ENCODE measurements at regions not wholly inside any gene's neighbourhood (a gene's known extent, or its start where the extent isn't known, plus 50 kb on each side); places are given as distances from the start of the nearest gene placed in this dataset. TPM values are rescaled to one million over a fixed set of nuclear protein-coding genes. Genes with fewer than 3 reads are reported as not detected.
A peak's percentile ranks its signal among the peaks of the same experiment; 100 is the strongest.

- peak overlapping the region; percentile 12 for H4K8ac ChIP-seq (ENCODE audit: low read length)
- no peak overlapping the region for H3K23ac ChIP-seq (ENCODE audit: low read length in 2 of 2)
- no peaks in the 10 kb centered on the region for H3K27me3 ChIP-seq (ENCODE audit: control insufficient read depth in 1 of 2, insufficient read depth in 1 of 2, low read length in 2 of 2)
- H3K4me1 ChIP-seq (ENCODE audit: control insufficient read depth, insufficient read depth, low read depth, low read length): peaks cover 20% of the 10 kb centered on the region
- H4K91ac ChIP-seq (ENCODE audit: low read length): no peak overlapping the region
- H3K4ac ChIP-seq (ENCODE audit: low read depth in 1 of 2, low read length in 2 of 2): peak overlapping the region; percentile 9 to 99
- no peak overlapping the region for H3K9ac ChIP-seq (ENCODE audit: low read length)
- 92% methylated on average over 2 of the region's 4 CpGs for WGBS
- no peaks in the 10 kb centered on the region for H3K9me3 ChIP-seq (ENCODE audit: control insufficient read depth, low read length)
- no peak overlapping the region for H3K14ac ChIP-seq (ENCODE audit: low read length in 2 of 2)
- H2BK12ac ChIP-seq (ENCODE audit: low read length in 2 of 2): peak overlapping the region; percentile 85 to 89
- H3K4me2 ChIP-seq (ENCODE audit: low read length, poor library complexity, severe bottlenecking): no peak overlapping the region
- no peak overlapping the region for H3K27ac ChIP-seq (ENCODE audit: low read length, poor library complexity, severe bottlenecking)
- H2BK15ac ChIP-seq (ENCODE audit: low read depth, poor library complexity, severe bottlenecking): peak overlapping the region; percentile 6
- no peak for DNase-seq
- no peaks in the 10 kb centered on the region for H3K36me3 ChIP-seq (ENCODE audit: control insufficient read depth in 1 of 2, insufficient read depth in 2 of 2, low read depth in 1 of 2, low read length in 2 of 2)
- H2AFZ ChIP-seq (ENCODE audit: low read depth, low read length): no peak overlapping the region
- peak overlapping the region; percentile 69 for H2BK120ac ChIP-seq (ENCODE audit: low read depth, low read length)
- peak overlapping the region; percentile 57 for H2AK5ac ChIP-seq (ENCODE audit: low read length, severe bottlenecking)
- H3K79me1 ChIP-seq (replicated peaks; ENCODE audit: low read length, poor library complexity, severe bottlenecking): no peaks in the 10 kb centered on the region
- no peak overlapping the region for H3K4me3 ChIP-seq (ENCODE audit: insufficient read depth in 1 of 2, low read depth in 1 of 2, low read length in 2 of 2)
- H2BK5ac ChIP-seq (ENCODE audit: low read depth, low read length, poor library complexity, severe bottlenecking): no peak overlapping the region
- H3K18ac ChIP-seq (ENCODE audit: low read depth in 1 of 2, low read length in 2 of 2): peak overlapping the region; percentile 40 to 71
Observed at GRCh38 chr1:8076176-8076575, 50.1 kb upstream of the ERRFI1 start.

Small RNA genes in the stretch of these regions (small RNA-seq; reads per million reads assigned to genes)
- gene RNU1-7P (ENCODE audit: low read depth): not detected

Data from mesenchymal stem cell (in vitro differentiated cells and primary cell).